ENCODE measurements at regions not wholly inside any gene's neighbourhood (a gene's known extent, or its start where the extent isn't known, plus 50 kb on each side); places are given as distances from the start of the nearest gene placed in this dataset.

DNA sequence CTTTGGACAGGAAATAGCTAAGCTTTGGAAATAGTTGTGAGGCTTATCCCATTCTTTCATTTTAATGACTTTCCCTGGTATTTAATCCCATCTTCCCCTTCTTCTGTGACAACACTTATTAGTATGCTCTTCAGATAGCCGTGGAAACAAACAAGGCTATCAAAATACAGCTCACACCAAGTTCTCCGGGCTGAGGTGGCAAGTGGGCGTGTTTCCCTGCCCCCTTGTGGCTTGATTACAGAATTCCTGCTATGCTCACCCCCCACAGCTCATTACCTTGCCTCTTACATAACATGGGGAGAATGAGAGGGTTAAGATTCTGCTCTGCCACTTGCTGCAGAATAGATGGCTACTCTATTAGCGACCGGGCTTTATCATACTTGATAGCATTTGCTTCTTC is 437.1 kb upstream of the TLE4 start:
- TF ChIP-seq, protein P1, sequence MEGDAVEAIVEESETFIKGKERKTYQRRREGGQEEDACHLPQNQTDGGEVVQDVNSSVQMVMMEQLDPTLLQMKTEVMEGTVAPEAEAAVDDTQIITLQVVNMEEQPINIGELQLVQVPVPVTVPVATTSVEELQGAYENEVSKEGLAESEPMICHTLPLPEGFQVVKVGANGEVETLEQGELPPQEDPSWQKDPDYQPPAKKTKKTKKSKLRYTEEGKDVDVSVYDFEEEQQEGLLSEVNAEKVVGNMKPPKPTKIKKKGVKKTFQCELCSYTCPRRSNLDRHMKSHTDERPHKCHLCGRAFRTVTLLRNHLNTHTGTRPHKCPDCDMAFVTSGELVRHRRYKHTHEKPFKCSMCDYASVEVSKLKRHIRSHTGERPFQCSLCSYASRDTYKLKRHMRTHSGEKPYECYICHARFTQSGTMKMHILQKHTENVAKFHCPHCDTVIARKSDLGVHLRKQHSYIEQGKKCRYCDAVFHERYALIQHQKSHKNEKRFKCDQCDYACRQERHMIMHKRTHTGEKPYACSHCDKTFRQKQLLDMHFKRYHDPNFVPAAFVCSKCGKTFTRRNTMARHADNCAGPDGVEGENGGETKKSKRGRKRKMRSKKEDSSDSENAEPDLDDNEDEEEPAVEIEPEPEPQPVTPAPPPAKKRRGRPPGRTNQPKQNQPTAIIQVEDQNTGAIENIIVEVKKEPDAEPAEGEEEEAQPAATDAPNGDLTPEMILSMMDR (IDR thresholded peaks at IDR 0.05; ENCODE audit: extremely low read depth in 1 of 2, insufficient read depth in 1 of 2, low read depth in 1 of 2, low read length in 2 of 2): peak; percentile 42 to 45
- no peak for TF ChIP-seq JUN (IDR thresholded peaks at IDR 0.05; ENCODE audit: borderline replicate concordance, insufficient read depth, insufficient read length, low read depth)
